NT2/D1 (cell line): ENCODE measurements at regions not wholly inside any gene's neighbourhood (a gene's known extent, or its start where the extent isn't known, plus 50 kb on each side); places are given as distances from the start of the nearest gene placed in this dataset.

Experiments used
- DNase-seq: peaks from one replicate; pipeline ENCODE4 v3.0.0-alpha.2; 2011; ENCODE audit warnings: low read depth, low spot score
- H3K27me3 ChIP-seq: 2 replicates; pipeline ENCODE4 v1.6.0; 2011; ENCODE audit warnings: mild to moderate bottlenecking; ENCODE audit not compliant: insufficient read length, insufficient read depth
- H3K36me3 ChIP-seq: 2 replicates; pipeline ENCODE4 v1.6.1; 2011; ENCODE audit warnings: mild to moderate bottlenecking, low read length, mixed read lengths; ENCODE audit not compliant: insufficient read depth, insufficient read length
- H3K4me1 ChIP-seq: 2 replicates; pipeline ENCODE4 v1.5.1; 2011; ENCODE audit not compliant: insufficient read depth, insufficient read length
- H3K4me3 ChIP-seq: 2 replicates; pipeline ENCODE4 v1.5.1; 2011; ENCODE audit warnings: low read depth; ENCODE audit not compliant: insufficient read length
- H3K9ac ChIP-seq: 2 replicates; pipeline ENCODE4 v1.6.0; 2011; ENCODE audit warnings: low read depth; ENCODE audit not compliant: insufficient read length
- H3K9me3 ChIP-seq: 2 replicates; pipeline ENCODE4 v1.5.1; 2011; ENCODE audit warnings: mild to moderate bottlenecking, low read length; ENCODE audit not compliant: insufficient read depth
- SUZ12 ChIP-seq: IDR thresholded peaks from 2 replicates; pipeline ENCODE4 v1.6.1; 2011; ENCODE audit not compliant: insufficient read length, insufficient read depth; ENCODE audit errors: extremely low read depth
- YY1 ChIP-seq: IDR thresholded peaks from 2 replicates; pipeline ENCODE4 v1.6.1; 2011; ENCODE audit not compliant: insufficient read length, insufficient read depth
- ZNF274 ChIP-seq: IDR thresholded peaks from 2 replicates; pipeline ENCODE4 v1.6.1; 2011; ENCODE audit warnings: mild to moderate bottlenecking, low read depth, low read length

DNA sequence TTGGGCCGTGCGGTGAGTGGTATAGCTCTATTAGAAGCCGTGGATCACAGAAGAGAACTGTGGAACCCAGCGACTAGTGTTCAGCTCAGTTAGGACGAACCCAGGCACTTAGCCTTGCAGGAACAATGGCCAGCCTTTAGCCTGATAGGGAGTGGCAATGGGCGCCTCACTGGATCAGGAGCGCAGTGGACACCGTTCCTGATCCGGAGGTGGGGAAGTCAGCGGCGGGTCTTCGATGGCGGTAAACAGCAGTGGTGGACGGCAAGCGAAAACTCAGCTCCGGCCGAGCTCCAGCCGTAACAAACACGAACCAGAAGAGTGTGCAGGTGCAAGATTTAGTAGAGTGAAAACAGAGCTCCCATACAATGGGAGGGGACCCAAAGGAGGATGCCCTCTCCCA lies 340.0 kb downstream of the TLE4 start:
- Histone ChIP-seq H3K4me3 (no peak overlapping the region), H3K36me3 (no peaks in the 10 kb centered on the region), H3K4me1 (no peaks in the 10 kb centered on the region), H3K27me3 (no peaks in the 10 kb centered on the region), H3K9ac (no peak overlapping the region), H3K9me3 (no peaks in the 10 kb centered on the region)
- no peak for DNase-seq
- TF ChIP-seq YY1 (no peak), ZNF274 (no peak), SUZ12 (no peak)

DNA sequence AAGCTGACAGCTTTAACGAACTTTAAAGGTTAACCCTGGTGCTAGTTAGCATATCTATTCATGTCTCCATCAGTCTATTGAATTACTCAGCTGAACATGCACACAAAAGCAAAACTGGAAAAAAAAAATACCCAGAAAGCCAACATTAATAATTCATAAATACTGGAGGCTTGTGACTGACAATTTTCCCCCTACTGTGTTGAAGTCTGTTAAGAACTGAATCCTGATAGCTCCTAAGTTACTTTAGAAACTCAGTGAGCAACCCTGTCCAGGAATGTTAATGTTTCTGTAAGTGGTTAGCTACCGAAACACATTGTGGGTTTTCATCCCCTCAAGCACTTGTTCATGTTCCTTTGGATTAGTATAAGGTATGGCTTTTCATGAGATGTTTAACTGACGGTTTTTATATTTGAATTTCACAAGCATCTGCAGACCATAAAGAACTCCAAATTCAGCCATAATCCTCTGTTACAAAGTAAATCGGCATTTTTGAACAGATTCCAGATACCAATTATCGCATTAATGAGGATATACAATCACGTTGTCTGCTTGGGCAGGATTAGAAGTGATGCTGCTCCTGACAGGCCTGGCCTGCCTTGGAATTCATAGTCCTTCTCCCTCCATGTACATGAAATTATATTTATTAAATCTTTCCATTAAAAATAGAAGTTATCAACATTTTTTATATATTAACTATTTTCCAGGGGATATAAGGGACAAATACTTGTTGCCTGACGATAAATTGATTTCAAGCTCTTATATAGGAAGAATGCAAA lies 331.2 kb downstream of the TLE4 start:
- Histone ChIP-seq H3K9me3 (no peaks in the 10 kb centered on the region), H3K27me3 (no peaks in the 10 kb centered on the region), H3K36me3 (no peaks in the 10 kb centered on the region), H3K9ac (no peak overlapping the region), H3K4me3 (no peak overlapping the region), H3K4me1 (no peaks in the 10 kb centered on the region)
- DNase-seq = no peak
- no peak for TF ChIP-seq YY1
- no peak for TF ChIP-seq ZNF274
- no peak for TF ChIP-seq SUZ12

DNA sequence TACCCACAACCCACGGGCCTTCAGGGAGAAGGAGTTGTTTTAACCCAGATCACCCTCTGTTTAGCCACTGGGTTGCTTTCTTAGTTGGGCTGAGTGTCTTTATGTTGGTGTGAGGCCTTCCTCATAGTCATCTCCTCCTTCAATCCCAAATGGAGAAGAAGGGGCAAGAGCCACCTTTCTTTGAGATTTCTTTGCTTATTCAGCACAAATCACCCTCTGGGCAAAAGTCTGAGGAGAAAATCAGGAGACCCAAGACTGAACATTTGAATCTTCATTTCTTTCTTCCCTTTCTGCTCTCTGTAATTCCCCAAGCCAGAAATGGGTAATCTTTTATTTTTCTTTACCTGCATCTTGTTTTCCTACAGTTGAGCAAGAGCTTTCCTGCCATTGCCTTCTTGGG lies 329.0 kb downstream of the TLE4 start:
- no peak overlapping the region for H3K4me3 ChIP-seq
- no peaks in the 10 kb centered on the region for H3K4me1 ChIP-seq
- DNase-seq = no peak
- TF ChIP-seq ZNF274 (no peak), YY1 (no peak), SUZ12 (no peak)
- H3K36me3 ChIP-seq = no peaks in the 10 kb centered on the region
- H3K9me3 ChIP-seq = no peaks in the 10 kb centered on the region
- no peak overlapping the region for H3K9ac ChIP-seq
- no peaks in the 10 kb centered on the region for H3K27me3 ChIP-seq

DNA sequence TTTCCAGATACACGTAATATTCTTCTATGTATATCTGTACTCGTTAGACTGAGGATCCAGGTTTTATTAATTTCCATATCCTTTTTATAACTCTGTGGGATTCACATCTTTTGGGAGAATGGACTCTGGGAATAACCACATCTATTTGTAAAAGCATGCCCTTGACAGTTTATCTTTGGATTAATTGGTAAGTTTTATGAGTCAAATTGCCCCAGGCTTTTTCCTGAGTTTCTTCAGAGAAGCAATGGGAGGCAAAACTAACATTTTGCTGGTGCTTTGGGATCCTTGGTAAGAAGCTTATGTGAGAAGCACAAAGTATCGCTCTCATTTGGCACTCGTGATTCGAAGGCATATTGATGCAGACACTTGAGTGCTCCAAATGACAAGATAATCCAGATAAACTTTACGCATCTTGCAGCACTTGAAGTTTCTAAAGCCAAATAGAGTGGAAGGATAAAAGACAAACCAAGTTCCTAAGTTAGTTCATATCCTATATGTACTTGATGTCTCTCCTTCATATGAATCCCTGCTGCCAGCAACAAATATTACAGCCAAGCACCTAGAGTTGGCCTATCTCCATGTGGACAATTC lies 324.7 kb downstream of the TLE4 start:
- H3K9me3 ChIP-seq = no peaks in the 10 kb centered on the region
- H3K27me3 ChIP-seq = no peaks in the 10 kb centered on the region
- no peaks in the 10 kb centered on the region for H3K4me1 ChIP-seq
- no peak for DNase-seq
- H3K4me3 ChIP-seq = no peak overlapping the region
- no peak for TF ChIP-seq ZNF274
- no peak for TF ChIP-seq YY1
- TF ChIP-seq SUZ12 = no peak
- no peaks in the 10 kb centered on the region for H3K36me3 ChIP-seq
- H3K9ac ChIP-seq = no peak overlapping the region

DNA sequence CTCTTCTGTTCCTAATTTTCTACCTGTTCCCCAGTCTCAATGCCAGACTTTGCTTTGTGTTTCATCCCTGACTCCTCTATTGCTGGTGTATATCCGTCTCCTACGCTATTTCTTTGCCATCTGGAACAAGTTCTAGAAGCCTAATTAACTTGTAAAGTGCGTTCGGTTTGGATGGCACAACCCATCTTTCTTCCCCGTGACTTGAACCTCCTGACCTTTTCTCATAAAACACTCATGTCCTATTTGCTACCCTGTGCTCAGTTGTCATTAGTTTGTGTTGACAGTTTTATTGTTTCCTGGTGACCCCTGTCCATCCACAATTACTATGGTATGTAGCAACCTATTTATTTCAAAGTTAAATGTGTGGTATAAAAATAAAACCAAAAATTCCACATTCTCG lies 323.5 kb downstream of the TLE4 start:
- Histone ChIP-seq H3K4me1 (no peaks in the 10 kb centered on the region), H3K36me3 (no peaks in the 10 kb centered on the region), H3K27me3 (no peaks in the 10 kb centered on the region), H3K9ac (no peak overlapping the region), H3K4me3 (no peak overlapping the region), H3K9me3 (no peaks in the 10 kb centered on the region)
- no peak for DNase-seq
- TF ChIP-seq ZNF274 (no peak), YY1 (no peak), SUZ12 (no peak)

DNA sequence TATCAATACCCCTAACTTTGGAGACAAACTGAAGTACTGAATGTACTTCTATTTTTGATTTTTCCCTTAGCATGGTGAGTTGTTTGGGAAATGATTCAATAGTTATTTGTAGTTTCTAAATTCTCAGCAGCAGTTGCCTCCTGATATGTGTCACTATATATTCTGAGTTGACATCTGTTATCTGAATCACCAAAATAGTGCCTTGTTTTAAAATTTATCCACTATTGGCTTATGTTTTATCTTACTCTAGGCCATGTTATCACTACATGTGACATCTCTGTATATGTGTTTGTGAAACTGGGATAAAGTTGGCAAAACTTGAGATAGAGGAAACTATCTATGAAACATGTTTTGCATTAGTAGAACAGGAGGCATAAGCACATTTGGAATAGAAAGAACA lies 317.6 kb downstream of the TLE4 start:
- Histone ChIP-seq H3K4me3 (no peak overlapping the region), H3K4me1 (no peaks in the 10 kb centered on the region), H3K27me3 (no peaks in the 10 kb centered on the region), H3K9me3 (no peaks in the 10 kb centered on the region), H3K36me3 (no peaks in the 10 kb centered on the region), H3K9ac (no peak overlapping the region)
- TF ChIP-seq ZNF274 (no peak), YY1 (no peak), SUZ12 (no peak)
- DNase-seq = no peak

DNA sequence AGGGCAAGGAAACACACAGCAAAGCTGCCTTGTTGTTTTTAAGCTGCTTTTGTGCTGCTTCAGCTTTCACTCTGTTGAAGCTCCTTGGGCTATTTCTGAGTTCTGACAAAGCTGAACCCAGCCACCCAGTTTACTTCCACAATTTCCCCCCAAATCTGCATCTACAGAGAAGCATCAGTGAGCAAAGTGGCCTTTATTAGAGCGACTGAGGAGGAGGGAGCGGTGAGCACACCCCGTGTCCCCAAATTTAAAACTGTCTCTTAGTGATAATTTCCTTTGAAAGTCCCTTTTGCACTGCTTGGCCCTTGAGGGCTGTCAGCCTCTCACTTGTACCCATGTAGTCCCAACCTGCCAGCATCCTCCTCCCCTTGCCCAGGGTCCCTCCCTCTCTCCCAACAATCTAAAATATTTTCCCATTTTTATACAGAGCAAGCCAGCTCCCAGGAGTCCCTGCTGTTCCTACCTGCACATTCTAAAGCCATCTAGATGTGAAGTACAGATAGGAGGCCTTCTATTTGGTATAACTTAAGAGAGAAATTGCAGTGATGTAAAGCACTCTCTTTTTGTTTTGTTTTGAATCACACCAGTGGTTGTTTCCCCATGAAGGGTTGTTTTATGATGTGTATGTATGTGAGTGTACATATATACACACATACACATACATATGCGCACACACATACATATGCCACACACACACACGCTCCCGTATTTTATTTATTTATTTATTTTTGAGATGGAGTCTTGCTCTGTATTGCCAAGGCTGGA lies 313.5 kb downstream of the TLE4 start:
- Histone ChIP-seq H3K27me3 (no peaks in the 10 kb centered on the region), H3K9me3 (no peaks in the 10 kb centered on the region), H3K9ac (no peak overlapping the region), H3K4me1 (no peaks in the 10 kb centered on the region), H3K4me3 (no peak overlapping the region), H3K36me3 (no peaks in the 10 kb centered on the region)
- TF ChIP-seq ZNF274 (no peak), SUZ12 (no peak), YY1 (no peak)
- DNase-seq = no peak
